LNCaP clone FGC (cell line): ENCODE measurements at regions not wholly inside any gene's neighbourhood (a gene's known extent, or its start where the extent isn't known, plus 50 kb on each side); places are given as distances from the start of the nearest gene placed in this dataset.

Experiments used
- DNase-seq: peaks from one replicate; pipeline ENCODE4 v3.0.0-alpha.2; 2011; ENCODE audit warnings: low read depth
- H3K4me3 ChIP-seq: 2 replicates; pipeline ENCODE4 v1.5.1; 2011; ENCODE audit warnings: mild to moderate bottlenecking, low read depth, low read length, control low read depth
- TF ChIP-seq, protein P1 (sequence below): IDR thresholded peaks from 2 replicates; pipeline ENCODE4 v1.5.1; 2012; ENCODE audit warnings: mild to moderate bottlenecking; ENCODE audit not compliant: control insufficient read depth, insufficient read depth; ENCODE audit errors: extremely low read depth

- no peak overlapping the region for H3K4me3 ChIP-seq
- TF ChIP-seq, protein P1, sequence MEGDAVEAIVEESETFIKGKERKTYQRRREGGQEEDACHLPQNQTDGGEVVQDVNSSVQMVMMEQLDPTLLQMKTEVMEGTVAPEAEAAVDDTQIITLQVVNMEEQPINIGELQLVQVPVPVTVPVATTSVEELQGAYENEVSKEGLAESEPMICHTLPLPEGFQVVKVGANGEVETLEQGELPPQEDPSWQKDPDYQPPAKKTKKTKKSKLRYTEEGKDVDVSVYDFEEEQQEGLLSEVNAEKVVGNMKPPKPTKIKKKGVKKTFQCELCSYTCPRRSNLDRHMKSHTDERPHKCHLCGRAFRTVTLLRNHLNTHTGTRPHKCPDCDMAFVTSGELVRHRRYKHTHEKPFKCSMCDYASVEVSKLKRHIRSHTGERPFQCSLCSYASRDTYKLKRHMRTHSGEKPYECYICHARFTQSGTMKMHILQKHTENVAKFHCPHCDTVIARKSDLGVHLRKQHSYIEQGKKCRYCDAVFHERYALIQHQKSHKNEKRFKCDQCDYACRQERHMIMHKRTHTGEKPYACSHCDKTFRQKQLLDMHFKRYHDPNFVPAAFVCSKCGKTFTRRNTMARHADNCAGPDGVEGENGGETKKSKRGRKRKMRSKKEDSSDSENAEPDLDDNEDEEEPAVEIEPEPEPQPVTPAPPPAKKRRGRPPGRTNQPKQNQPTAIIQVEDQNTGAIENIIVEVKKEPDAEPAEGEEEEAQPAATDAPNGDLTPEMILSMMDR: no peak
- peak; percentile 96 for DNase-seq
These were observed 1386.0 kb upstream of the ADGRL4 start for GRCh38 chr1:80392529-80392928.

- TF ChIP-seq, protein P1: no peak
- H3K4me3 ChIP-seq: no peak overlapping the region
These were observed 1379.1 kb upstream of the ADGRL4 start for GRCh38 chr1:80385650-80386049.

GRCh38 chr1:80384959-80385358 lies 1378.4 kb upstream of the ADGRL4 start:
- TF ChIP-seq, protein P1: no peak
- DNase-seq: no peak
- no peak overlapping the region for H3K4me3 ChIP-seq

More at GRCh38 chr1:80385650-80386049, 1379.1 kb upstream of the ADGRL4 start:
- no peak for DNase-seq

DNA sequence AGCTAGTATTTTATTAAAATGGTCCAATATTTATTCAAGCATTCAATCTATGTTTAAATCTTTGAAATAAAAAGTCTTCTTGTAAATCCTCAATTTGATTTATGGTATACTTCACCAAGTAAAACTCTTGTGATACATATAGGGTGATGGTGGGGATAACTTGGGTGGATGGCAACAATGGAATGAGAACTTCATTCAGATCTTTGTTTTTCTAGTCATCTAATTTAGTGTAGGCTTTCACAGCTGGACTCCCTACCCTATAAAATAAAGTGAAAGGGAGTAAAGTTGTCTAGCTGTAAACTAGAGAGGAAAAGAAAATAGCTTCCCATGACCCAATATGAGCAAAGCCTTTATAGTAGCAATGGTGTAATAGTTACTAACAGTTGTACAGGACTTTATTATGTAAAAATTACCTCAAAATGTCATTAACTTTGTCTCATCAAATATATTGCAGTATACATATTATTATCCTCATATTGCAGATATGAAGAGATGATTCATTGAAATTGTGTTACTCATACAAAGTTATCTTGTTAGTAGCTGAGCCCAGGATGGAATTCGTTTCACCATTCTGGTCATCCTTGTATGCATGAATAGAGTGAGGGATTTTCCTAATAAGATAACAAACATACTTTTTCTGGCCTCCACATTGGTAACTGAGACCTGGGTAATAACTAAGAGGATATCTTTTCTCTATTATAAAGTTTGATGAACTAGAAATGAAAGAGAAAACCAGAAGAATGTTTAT lies 1377.7 kb upstream of the ADGRL4 start:
- DNase-seq: no peak
- no peak overlapping the region for H3K4me3 ChIP-seq

GRCh38 chr1:80375662-80376061 lies 1369.1 kb upstream of the ADGRL4 start:
- TF ChIP-seq, protein P1: no peak
- H3K4me3 ChIP-seq: no peak overlapping the region
- DNase-seq: no peak

More for the DNA sequence above, 1377.7 kb upstream of the ADGRL4 start:
- TF ChIP-seq, protein P1: no peak

DNA sequence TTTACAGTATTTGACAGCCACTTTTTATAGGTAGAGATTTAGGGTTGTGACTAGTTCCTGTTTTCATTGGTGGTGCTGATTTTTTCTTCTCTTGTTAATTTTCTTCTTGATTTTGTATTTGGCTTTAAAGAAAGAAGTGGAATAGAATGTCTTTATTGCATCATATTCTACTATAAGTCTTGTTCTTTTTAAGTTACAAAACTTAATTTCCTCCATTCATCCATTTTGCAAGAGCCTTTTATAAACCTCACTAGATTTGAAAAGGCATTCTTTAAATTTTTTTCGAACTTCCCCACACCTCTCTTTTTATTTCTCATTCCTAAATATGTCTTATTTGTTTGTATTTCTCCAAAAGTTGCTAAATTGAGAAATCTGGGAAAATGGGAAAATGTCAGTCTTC lies 1368.6 kb upstream of the ADGRL4 start:
- TF ChIP-seq, protein P1: no peak
- no peak for DNase-seq
- H3K4me3 ChIP-seq: no peak overlapping the region

- TF ChIP-seq, protein P1: no peak
- no peak overlapping the region for H3K4me3 ChIP-seq
- DNase-seq: no peak
These were observed 1363.2 kb upstream of the ADGRL4 start for GRCh38 chr1:80369780-80370179.
